GM12875 (cell line): ENCODE measurements at regions not wholly inside any gene's neighbourhood (a gene's known extent, or its start where the extent isn't known, plus 50 kb on each side); places are given as distances from the start of the nearest gene placed in this dataset.

Experiments used
- H3K4me3 ChIP-seq: one replicate; pipeline ENCODE4 v1.5.1; 2011; ENCODE audit warnings: low read depth, low read length, control low read depth
- CTCF ChIP-seq: IDR thresholded peaks from 2 replicates; pipeline ENCODE4 v1.5.1; 2011; ENCODE audit warnings: low read depth, mild to moderate bottlenecking, control low read depth, inconsistent platforms, low read length, moderate library complexity, borderline replicate concordance; ENCODE audit not compliant: insufficient read depth

GRCh38 chr15:93469994-93470393 is 381.0 kb upstream of the RGMA start:
- H3K4me3 ChIP-seq, result no peak overlapping the region
- TF ChIP-seq CTCF, result no peak

- no peak overlapping the region for H3K4me3 ChIP-seq
- TF ChIP-seq CTCF, result no peak
Observed at GRCh38 chr15:93467337-93467736, 378.3 kb upstream of the RGMA start.

- H3K4me3 ChIP-seq, result no peak overlapping the region
- no peak for TF ChIP-seq CTCF
Observed at GRCh38 chr15:93466380-93466779, 377.4 kb upstream of the RGMA start.

- TF ChIP-seq CTCF, result no peak
- H3K4me3 ChIP-seq, result no peak overlapping the region
Observed at GRCh38 chr15:93462690-93463089, 373.7 kb upstream of the RGMA start.

GRCh38 chr15:93460717-93461116 is 371.7 kb upstream of the RGMA start:
- no peak for TF ChIP-seq CTCF

GRCh38 chr15:93459396-93459795 is 370.4 kb upstream of the RGMA start:
- no peak for TF ChIP-seq CTCF
- no peak overlapping the region for H3K4me3 ChIP-seq

More at GRCh38 chr15:93460717-93461116, 371.7 kb upstream of the RGMA start:
- no peak overlapping the region for H3K4me3 ChIP-seq

GRCh38 chr15:93458597-93458996 is 369.6 kb upstream of the RGMA start:
- no peak overlapping the region for H3K4me3 ChIP-seq
- TF ChIP-seq CTCF, result no peak
